Medulla oblongata (tissue), 1 donor: ENCODE measurements at regions not wholly inside any gene's neighbourhood (a gene's known extent, or its start where the extent isn't known, plus 50 kb on each side); places are given as distances from the start of the nearest gene placed in this dataset.
"Not testable (repeated sequence)": the region's sequence is repeated elsewhere in the genome, so short reads cannot be mapped to it uniquely, and the experiment has no call there.

Experiments used
- DNase-seq: peaks from one replicate; pipeline ENCODE4 v3.0.0-alpha.2; 2015; ENCODE audit errors: extremely low spot score

- no peak for DNase-seq
Measured at GRCh38 chr5:97929383-97929782, 746.3 kb upstream of the RIOK2 start.

- DNase-seq: no peak
Measured at GRCh38 chr5:97931829-97932228, 748.8 kb upstream of the RIOK2 start.

- peak; percentile 45 for DNase-seq
Measured at GRCh38 chr5:97936231-97936630, 753.2 kb upstream of the RIOK2 start.

- no peak for DNase-seq
Measured at GRCh38 chr5:97937846-97938245, 754.8 kb upstream of the RIOK2 start.

GRCh38 chr5:97943036-97943435 is 760.0 kb upstream of the RIOK2 start:
- no peak for DNase-seq

GRCh38 chr5:97951139-97951538 is 768.1 kb upstream of the RIOK2 start:
- no peak for DNase-seq

GRCh38 chr5:97955450-97955849 is 772.4 kb upstream of the RIOK2 start:
- DNase-seq: no peak

- no peak for DNase-seq
Measured at GRCh38 chr5:97967292-97967691, 784.2 kb upstream of the RIOK2 start.

GRCh38 chr5:97968346-97968745 is 785.3 kb upstream of the RIOK2 start:
- DNase-seq: no peak

GRCh38 chr5:97979740-97980139 is 793.7 kb upstream of the RGMB start:
- DNase-seq: no peak

GRCh38 chr5:97980291-97980690 is 793.2 kb upstream of the RGMB start:
- DNase-seq: no peak

- no peak for DNase-seq
Measured at GRCh38 chr5:97986069-97986468, 787.4 kb upstream of the RGMB start.

GRCh38 chr5:97991236-97991635 is 782.2 kb upstream of the RGMB start:
- DNase-seq: no peak

- DNase-seq: peak; percentile 90
Measured at GRCh38 chr5:97998941-97999340, 774.5 kb upstream of the RGMB start.

- no peak for DNase-seq
Measured at GRCh38 chr5:98004463-98004862, 769.0 kb upstream of the RGMB start.

- no peak for DNase-seq
Measured at GRCh38 chr5:98016771-98017170, 756.7 kb upstream of the RGMB start.

GRCh38 chr5:98030273-98030672 is 743.2 kb upstream of the RGMB start:
- DNase-seq: not testable (repeated sequence)

- DNase-seq: not testable (repeated sequence)
Measured at GRCh38 chr5:98031036-98031435, 742.4 kb upstream of the RGMB start.

- DNase-seq: no peak
Measured at GRCh38 chr5:98031496-98031895, 742.0 kb upstream of the RGMB start.

- no peak for DNase-seq
Measured at GRCh38 chr5:98031926-98032325, 741.5 kb upstream of the RGMB start.

GRCh38 chr5:98041661-98042060 is 731.8 kb upstream of the RGMB start:
- DNase-seq: no peak

GRCh38 chr5:98042521-98042920 is 730.9 kb upstream of the RGMB start:
- DNase-seq: no peak

- no peak for DNase-seq
Measured at GRCh38 chr5:98042961-98043360, 730.5 kb upstream of the RGMB start.

GRCh38 chr5:98050583-98050982 is 722.9 kb upstream of the RGMB start:
- DNase-seq: no peak

- no peak for DNase-seq
Measured at GRCh38 chr5:98053170-98053569, 720.3 kb upstream of the RGMB start.
